Neural cell (in vitro differentiated cells): ENCODE measurements at regions not wholly inside any gene's neighbourhood (a gene's known extent, or its start where the extent isn't known, plus 50 kb on each side); places are given as distances from the start of the nearest gene placed in this dataset.

ENCODE experiments used
- H2AFZ ChIP-seq: fragments of 200-600, 300-800 bp; sonication (generic), shearing (Covaris generic); 2 replicates; pipeline ENCODE4 v1.6.0; 2014; ENCODE audit warnings: low read depth, mild to moderate bottlenecking, antibody characterized with exemption, low read length, moderate library complexity
- H3F3A ChIP-seq: fragments of 200-600 bp; shearing (Covaris generic); 2 replicates; pipeline ENCODE4 v1.6.1; 2016; ENCODE audit warnings: mild to moderate bottlenecking, moderate library complexity, mixed read lengths, antibody characterized with exemption, low read length; ENCODE audit not compliant: insufficient read depth, poor library complexity, severe bottlenecking
- H3K27ac ChIP-seq: fragments of 200-600, 300-800 bp; sonication (generic), shearing (Covaris generic); 2 replicates; pipeline ENCODE4 v1.5.1; 2014; ENCODE audit warnings: mild to moderate bottlenecking, low read length, moderate library complexity
- H3K27me3 ChIP-seq: fragments of 300-800, 200-600 bp; sonication (generic), shearing (Covaris generic); 2 replicates; pipeline ENCODE4 v1.6.0; 2014; ENCODE audit warnings: mild to moderate bottlenecking, low read depth, low read length, moderate library complexity; ENCODE audit not compliant: insufficient read depth
- H3K36me3 ChIP-seq: fragments of 300-800, 200-600 bp; sonication (generic), shearing (Covaris generic); 2 replicates; pipeline ENCODE4 v1.5.1; 2014; ENCODE audit warnings: mild to moderate bottlenecking, antibody characterized with exemption, low read length, moderate library complexity; ENCODE audit not compliant: insufficient read depth
- H3K4me2 ChIP-seq: fragments of 300-800, 200-600 bp; sonication (generic), shearing (Covaris generic); 2 replicates; pipeline ENCODE4 v1.6.0; 2014; ENCODE audit warnings: mild to moderate bottlenecking, low read length
- H3K4me3 ChIP-seq: fragments of 300-800, 200-600 bp; sonication (generic), shearing (Covaris generic); 2 replicates; pipeline ENCODE4 v1.5.1; 2014; ENCODE audit warnings: mild to moderate bottlenecking, low read length, moderate library complexity
- H3K79me2 ChIP-seq: fragments of 200-600 bp; shearing (Covaris generic); replicated peaks from 2 replicates; pipeline ENCODE4 v1.6.0; 2014; ENCODE audit warnings: mild to moderate bottlenecking, low read length, moderate library complexity; ENCODE audit not compliant: insufficient read depth
- H3K9ac ChIP-seq: fragments of 300-800, 200-600 bp; sonication (generic), shearing (Covaris generic); 2 replicates; pipeline ENCODE4 v1.6.1; 2016; ENCODE audit warnings: mild to moderate bottlenecking, low read length, mixed read lengths
- H3K9me2 ChIP-seq: fragments of 200-600 bp; shearing (Covaris generic); 2 replicates; pipeline ENCODE4 v1.6.1; 2016; ENCODE audit warnings: mild to moderate bottlenecking, low read length, mixed read lengths; ENCODE audit not compliant: insufficient read depth
- H3K9me3 ChIP-seq: fragments of 200-600, 300-800 bp; sonication (generic), shearing (Covaris generic); 2 replicates; pipeline ENCODE4 v1.6.1; 2016; ENCODE audit warnings: mild to moderate bottlenecking, mixed run types, low read length, moderate library complexity, mixed read lengths
- H4K20me1 ChIP-seq: fragments of 200-600 bp; shearing (Covaris generic); 2 replicates; pipeline ENCODE4 v1.6.1; 2016; ENCODE audit warnings: mild to moderate bottlenecking, mixed run types; ENCODE audit not compliant: insufficient read depth
- EP300 ChIP-seq: fragments of 450-650 bp; conservative IDR thresholded peaks from 2 replicates; pipeline ENCODE4 v1.6.1; 2014; ENCODE audit warnings: antibody characterized with exemption, mild to moderate bottlenecking, moderate library complexity; ENCODE audit not compliant: poor library complexity, severe bottlenecking
- EZH2 ChIP-seq: fragments of 200-600, 300-800 bp; shearing (Covaris generic), sonication (generic); IDR thresholded peaks from 2 replicates; pipeline ENCODE4 v1.6.1; 2014; ENCODE audit warnings: antibody characterized with exemption, low read length, borderline replicate concordance, mild to moderate bottlenecking; ENCODE audit not compliant: insufficient read depth, poor library complexity, severe bottlenecking
- MXI1 ChIP-seq: fragments of 450-650 bp; conservative IDR thresholded peaks from 2 replicates; pipeline ENCODE4 v1.6.1; 2014; ENCODE audit warnings: antibody characterized with exemption, mild to moderate bottlenecking; ENCODE audit not compliant: poor library complexity, severe bottlenecking
- POLR2AphosphoS5 ChIP-seq: IDR thresholded peaks from 2 replicates; pipeline ENCODE4 v1.6.1; 2012
- RAD21 ChIP-seq: fragments of 450-650 bp; conservative IDR thresholded peaks from 2 replicates; pipeline ENCODE4 v1.6.1; 2014; ENCODE audit warnings: antibody characterized with exemption, mild to moderate bottlenecking, moderate library complexity
- SMC3 ChIP-seq: fragments of 450-650 bp; conservative IDR thresholded peaks from 2 replicates; pipeline ENCODE4 v1.6.1; 2014; ENCODE audit warnings: antibody characterized with exemption, mild to moderate bottlenecking, moderate library complexity; ENCODE audit not compliant: poor library complexity
- TAF1 ChIP-seq: IDR thresholded peaks from 2 replicates; pipeline ENCODE4 v1.6.1; 2012; ENCODE audit warnings: low read depth
- TF ChIP-seq, protein P1 (sequence below): fragments of 450-650 bp; IDR thresholded peaks from 2 replicates; pipeline ENCODE4 v1.5.1; 2014; ENCODE audit warnings: antibody characterized with exemption, mild to moderate bottlenecking, moderate library complexity; ENCODE audit not compliant: poor library complexity, severe bottlenecking
- TF ChIP-seq, protein P2 (sequence below): IDR thresholded peaks from 2 replicates; pipeline ENCODE4 v1.6.1; 2012; ENCODE audit warnings: borderline replicate concordance

DNA sequence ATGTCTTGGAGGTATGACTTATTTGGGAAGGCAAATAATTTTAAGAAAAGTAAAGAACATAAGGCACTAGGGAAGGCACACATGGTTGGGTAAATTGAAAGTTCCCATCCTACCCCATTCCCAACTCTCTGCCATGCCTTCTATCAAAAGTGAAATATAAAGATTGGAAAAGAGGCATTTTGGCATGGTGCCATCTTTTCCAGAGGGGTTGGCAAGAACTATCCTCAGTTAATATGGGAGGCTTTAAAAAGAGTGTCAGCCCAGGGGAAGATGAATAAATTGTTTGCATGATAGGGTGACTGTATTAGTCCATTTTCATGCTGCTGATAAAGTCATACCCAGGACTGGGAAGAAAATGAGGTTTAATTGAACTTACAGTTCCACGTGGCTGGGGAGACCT is 150.8 kb upstream of the BOD1L1 start:
- Histone ChIP-seq H3K9ac (no peak overlapping the region), H3K79me2 (no peaks in the 10 kb centered on the region), H3F3A (no peaks in the 10 kb centered on the region), H3K27ac (no peak overlapping the region), H3K27me3 (no peaks in the 10 kb centered on the region), H3K4me3 (no peak overlapping the region), H3K36me3 (no peaks in the 10 kb centered on the region), H2AFZ (no peak overlapping the region), H3K9me2 (no peaks in the 10 kb centered on the region), H3K4me2 (no peak overlapping the region), H4K20me1 (no peaks in the 10 kb centered on the region), H3K9me3 (no peaks in the 10 kb centered on the region)
- TF ChIP-seq EZH2 (no peak), TAF1 (no peak), EP300 (no peak), POLR2AphosphoS5 (no peak), SMC3 (no peak), MXI1 (no peak), RAD21 (no peak)
- TF ChIP-seq, protein P1, sequence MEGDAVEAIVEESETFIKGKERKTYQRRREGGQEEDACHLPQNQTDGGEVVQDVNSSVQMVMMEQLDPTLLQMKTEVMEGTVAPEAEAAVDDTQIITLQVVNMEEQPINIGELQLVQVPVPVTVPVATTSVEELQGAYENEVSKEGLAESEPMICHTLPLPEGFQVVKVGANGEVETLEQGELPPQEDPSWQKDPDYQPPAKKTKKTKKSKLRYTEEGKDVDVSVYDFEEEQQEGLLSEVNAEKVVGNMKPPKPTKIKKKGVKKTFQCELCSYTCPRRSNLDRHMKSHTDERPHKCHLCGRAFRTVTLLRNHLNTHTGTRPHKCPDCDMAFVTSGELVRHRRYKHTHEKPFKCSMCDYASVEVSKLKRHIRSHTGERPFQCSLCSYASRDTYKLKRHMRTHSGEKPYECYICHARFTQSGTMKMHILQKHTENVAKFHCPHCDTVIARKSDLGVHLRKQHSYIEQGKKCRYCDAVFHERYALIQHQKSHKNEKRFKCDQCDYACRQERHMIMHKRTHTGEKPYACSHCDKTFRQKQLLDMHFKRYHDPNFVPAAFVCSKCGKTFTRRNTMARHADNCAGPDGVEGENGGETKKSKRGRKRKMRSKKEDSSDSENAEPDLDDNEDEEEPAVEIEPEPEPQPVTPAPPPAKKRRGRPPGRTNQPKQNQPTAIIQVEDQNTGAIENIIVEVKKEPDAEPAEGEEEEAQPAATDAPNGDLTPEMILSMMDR: no peak
- TF ChIP-seq, protein P2, sequence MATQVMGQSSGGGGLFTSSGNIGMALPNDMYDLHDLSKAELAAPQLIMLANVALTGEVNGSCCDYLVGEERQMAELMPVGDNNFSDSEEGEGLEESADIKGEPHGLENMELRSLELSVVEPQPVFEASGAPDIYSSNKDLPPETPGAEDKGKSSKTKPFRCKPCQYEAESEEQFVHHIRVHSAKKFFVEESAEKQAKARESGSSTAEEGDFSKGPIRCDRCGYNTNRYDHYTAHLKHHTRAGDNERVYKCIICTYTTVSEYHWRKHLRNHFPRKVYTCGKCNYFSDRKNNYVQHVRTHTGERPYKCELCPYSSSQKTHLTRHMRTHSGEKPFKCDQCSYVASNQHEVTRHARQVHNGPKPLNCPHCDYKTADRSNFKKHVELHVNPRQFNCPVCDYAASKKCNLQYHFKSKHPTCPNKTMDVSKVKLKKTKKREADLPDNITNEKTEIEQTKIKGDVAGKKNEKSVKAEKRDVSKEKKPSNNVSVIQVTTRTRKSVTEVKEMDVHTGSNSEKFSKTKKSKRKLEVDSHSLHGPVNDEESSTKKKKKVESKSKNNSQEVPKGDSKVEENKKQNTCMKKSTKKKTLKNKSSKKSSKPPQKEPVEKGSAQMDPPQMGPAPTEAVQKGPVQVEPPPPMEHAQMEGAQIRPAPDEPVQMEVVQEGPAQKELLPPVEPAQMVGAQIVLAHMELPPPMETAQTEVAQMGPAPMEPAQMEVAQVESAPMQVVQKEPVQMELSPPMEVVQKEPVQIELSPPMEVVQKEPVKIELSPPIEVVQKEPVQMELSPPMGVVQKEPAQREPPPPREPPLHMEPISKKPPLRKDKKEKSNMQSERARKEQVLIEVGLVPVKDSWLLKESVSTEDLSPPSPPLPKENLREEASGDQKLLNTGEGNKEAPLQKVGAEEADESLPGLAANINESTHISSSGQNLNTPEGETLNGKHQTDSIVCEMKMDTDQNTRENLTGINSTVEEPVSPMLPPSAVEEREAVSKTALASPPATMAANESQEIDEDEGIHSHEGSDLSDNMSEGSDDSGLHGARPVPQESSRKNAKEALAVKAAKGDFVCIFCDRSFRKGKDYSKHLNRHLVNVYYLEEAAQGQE: no peak

DNA sequence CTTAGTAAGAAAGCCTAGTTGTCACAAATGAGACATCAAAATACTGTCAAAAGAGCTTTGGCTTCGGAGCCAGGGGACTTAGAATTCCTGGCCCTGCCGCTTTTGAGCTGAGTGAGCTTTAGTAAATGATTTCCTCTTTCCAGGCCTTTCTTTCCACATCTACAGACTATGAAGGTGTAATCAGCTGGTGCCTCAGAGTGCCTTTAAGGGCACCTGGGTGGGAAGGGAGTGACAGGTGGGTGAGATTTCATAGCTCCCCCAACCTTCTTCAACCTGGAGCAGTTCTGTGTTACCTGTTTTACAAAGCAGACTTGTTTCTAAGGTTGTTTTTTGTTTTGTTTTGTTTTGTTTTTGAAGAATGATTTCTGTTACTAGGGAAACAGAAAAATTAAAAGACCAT is 154.7 kb upstream of the BOD1L1 start:
- H3K9me3 ChIP-seq: no peaks in the 10 kb centered on the region
- no peak overlapping the region for H3K9ac ChIP-seq
- TF ChIP-seq, protein P2: no peak
- TF ChIP-seq RAD21: no peak
- TF ChIP-seq TAF1: no peak
- TF ChIP-seq MXI1: no peak
- TF ChIP-seq, protein P1: no peak
- H3K36me3 ChIP-seq: no peaks in the 10 kb centered on the region
- H3K4me2 ChIP-seq: no peak overlapping the region
- H2AFZ ChIP-seq: no peak overlapping the region
- H3K27me3 ChIP-seq: no peaks in the 10 kb centered on the region
- no peak overlapping the region for H3K27ac ChIP-seq
- H3K9me2 ChIP-seq: no peaks in the 10 kb centered on the region
- no peaks in the 10 kb centered on the region for H4K20me1 ChIP-seq
- H3K4me3 ChIP-seq: no peak overlapping the region
- no peaks in the 10 kb centered on the region for H3K79me2 ChIP-seq
- H3F3A ChIP-seq: no peaks in the 10 kb centered on the region
